HFFc6 (cell line): ENCODE measurements at regions not wholly inside any gene's neighbourhood (a gene's known extent, or its start where the extent isn't known, plus 50 kb on each side); places are given as distances from the start of the nearest gene placed in this dataset.

Experiments used
- DNase-seq: peaks from one replicate; pipeline ENCODE4 v3.0.0-alpha.2; 2018
- H3K27ac Mint-ChIP-seq: 2 replicates; pipeline ENCODE4 v1.8.0; 2020; ENCODE audit warnings: mild to moderate bottlenecking, mixed read lengths
- H3K27me3 Mint-ChIP-seq: 2 replicates; pipeline ENCODE4 v1.8.0; 2021; ENCODE audit warnings: mild to moderate bottlenecking, moderate library complexity, mixed read lengths; ENCODE audit not compliant: insufficient read depth
- H3K36me3 Mint-ChIP-seq: 2 replicates; pipeline ENCODE4 v1.8.0; 2021; ENCODE audit warnings: low read depth, mixed read lengths
- H3K4me1 Mint-ChIP-seq: 2 replicates; pipeline ENCODE4 v1.8.0; 2020; ENCODE audit warnings: low read depth, mixed read lengths
- H3K4me3 Mint-ChIP-seq: 2 replicates; pipeline ENCODE4 v1.8.0; 2020; ENCODE audit warnings: mild to moderate bottlenecking, moderate library complexity, mixed read lengths
- H3K9me3 Mint-ChIP-seq: 2 replicates; pipeline ENCODE4 v1.8.0; 2020; ENCODE audit warnings: mild to moderate bottlenecking, mixed read lengths
- CTCF ChIP-seq: fragments of 200-600 bp; sonication (generic); IDR thresholded peaks from 2 replicates; pipeline ENCODE4 v1.5.0; 2021; ENCODE audit warnings: antibody characterized with exemption, mild to moderate bottlenecking

GRCh38 chr12:62113366-62114011 lies 146.7 kb upstream of the USP15 start:
- Mint-ChIP-seq H3K4me1 (no peaks in the 10 kb centered on the region), H3K27me3 (peaks cover 4% of the 10 kb centered on the region; the same call in 1 of the 2 replicates), H3K36me3 (no peaks in the 10 kb centered on the region), H3K9me3 (peaks cover 20% of the 10 kb centered on the region), H3K27ac (no peak overlapping the region), H3K4me3 (no peak overlapping the region)
- DNase-seq: no peak
- TF ChIP-seq CTCF: no peak

DNA sequence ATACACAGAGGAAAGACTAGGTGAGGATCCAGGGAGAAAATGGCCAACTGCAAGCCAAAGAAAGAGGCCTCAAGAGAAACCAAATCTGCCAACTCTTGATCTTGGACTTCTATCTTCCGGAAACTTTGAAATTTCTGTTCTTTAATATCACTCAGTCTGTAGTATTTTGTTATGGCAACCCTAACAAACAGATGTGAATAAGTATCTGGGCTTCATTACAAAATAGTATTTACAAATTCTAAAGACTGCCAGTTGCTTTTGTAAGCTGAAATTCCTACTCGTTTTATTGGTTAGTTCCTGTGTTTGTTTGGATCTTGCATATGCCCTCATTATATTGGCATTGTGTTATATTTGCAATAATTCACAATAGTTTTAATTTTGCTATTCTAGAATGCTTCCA lies 143.2 kb upstream of the USP15 start:
- H3K27me3 Mint-ChIP-seq: peaks cover 4% of the 10 kb centered on the region; the same call in 1 of the 2 replicates
- no peaks in the 10 kb centered on the region for H3K4me1 Mint-ChIP-seq
- H3K27ac Mint-ChIP-seq: no peak overlapping the region
- H3K36me3 Mint-ChIP-seq: no peaks in the 10 kb centered on the region
- peaks cover 5% of the 10 kb centered on the region for H3K9me3 Mint-ChIP-seq
- DNase-seq: no peak
- TF ChIP-seq CTCF: no peak
- H3K4me3 Mint-ChIP-seq: no peak overlapping the region

DNA sequence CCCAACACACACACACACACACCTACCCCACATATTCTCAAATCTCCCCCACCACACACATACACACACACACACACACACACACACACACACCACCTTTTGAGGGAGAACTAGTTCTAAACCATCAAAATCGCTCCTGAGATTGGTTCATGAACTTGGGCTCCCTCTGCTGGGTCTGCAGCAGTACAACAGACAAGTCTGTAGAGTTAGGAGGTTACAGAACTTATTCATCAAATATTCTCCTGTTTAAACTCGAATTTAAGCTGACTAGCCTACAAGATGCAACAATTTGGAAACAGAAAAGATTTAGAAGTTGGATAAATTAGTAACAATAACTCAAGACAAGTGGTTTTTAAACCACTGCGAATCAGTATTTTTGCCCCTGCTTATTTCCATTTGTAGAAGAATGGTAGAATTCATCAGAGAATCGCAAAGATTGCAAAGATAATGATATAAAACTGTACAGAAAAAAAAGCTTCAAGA lies 136.4 kb upstream of the USP15 start:
- H3K36me3 Mint-ChIP-seq: no peaks in the 10 kb centered on the region
- H3K9me3 Mint-ChIP-seq: no peaks in the 10 kb centered on the region
- peak; percentile 66 for TF ChIP-seq CTCF
- H3K4me3 Mint-ChIP-seq: no peak overlapping the region
- no peak overlapping the region for H3K27ac Mint-ChIP-seq
- H3K27me3 Mint-ChIP-seq: no peaks in the 10 kb centered on the region; the same call in 1 of the 2 replicates
- DNase-seq: peak; percentile 38
- H3K4me1 Mint-ChIP-seq: no peaks in the 10 kb centered on the region

DNA sequence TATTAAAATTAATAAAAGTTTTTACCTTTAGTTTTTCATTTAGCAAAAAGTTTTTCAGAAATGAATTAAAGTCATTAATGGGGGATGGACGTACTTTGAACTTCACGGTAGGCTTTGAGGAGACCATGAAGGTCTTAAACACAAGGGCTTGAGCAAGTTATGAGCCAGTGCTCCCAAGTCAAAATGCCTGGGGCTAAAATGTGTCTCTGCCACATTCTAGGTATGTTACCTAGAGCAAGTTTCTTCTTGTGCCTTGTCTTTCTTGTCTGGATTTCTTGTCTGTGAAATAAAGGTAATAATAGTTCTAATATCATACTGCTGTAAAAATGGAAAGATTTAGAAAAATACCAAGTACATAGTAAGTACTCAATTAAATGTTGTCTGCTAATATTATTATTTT lies 132.7 kb upstream of the USP15 start:
- Mint-ChIP-seq H3K27ac (no peak overlapping the region), H3K36me3 (no peaks in the 10 kb centered on the region), H3K9me3 (no peaks in the 10 kb centered on the region), H3K4me1 (no peaks in the 10 kb centered on the region), H3K27me3 (no peaks in the 10 kb centered on the region; the same call in 1 of the 2 replicates), H3K4me3 (no peak overlapping the region)
- no peak for DNase-seq
- TF ChIP-seq CTCF: no peak

DNA sequence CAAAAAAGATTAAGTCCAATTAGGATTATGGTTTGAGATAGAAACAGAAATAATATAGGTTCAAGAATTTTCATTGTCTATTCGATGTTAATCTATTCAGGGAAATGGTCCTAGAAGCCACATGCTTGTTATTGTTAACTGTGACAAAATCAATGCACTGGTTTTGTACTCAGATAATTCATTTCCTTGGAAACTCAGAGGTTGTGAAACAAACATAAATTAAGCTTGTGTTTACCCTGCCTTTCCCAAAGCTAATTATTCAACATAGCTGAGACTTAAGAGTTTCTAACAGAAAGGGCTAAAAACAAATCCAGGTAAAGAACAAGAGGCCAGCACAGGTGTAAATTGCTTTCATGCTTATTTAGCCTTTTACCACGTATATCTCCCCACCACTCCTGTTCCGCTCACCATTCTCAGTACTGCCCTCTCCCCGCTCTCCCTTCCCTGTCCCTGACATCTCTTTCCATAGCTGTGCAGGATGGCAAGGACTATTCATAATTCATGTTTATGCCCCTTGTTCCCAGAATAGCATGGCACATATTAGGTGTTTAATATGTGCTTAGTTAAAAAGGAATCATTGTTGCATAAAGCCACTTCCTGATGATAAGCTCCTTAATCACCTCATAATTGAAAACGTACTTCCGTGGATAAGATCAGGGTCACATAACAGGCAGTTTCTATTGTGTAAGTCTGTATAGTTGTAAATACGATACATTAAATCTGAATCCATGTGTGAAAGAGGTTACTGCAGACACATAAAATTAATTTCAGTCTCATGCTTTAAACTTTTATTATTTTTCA lies 131.8 kb upstream of the USP15 start:
- no peak for DNase-seq
- Mint-ChIP-seq H3K4me1 (no peaks in the 10 kb centered on the region), H3K27me3 (no peaks in the 10 kb centered on the region; the same call in 1 of the 2 replicates), H3K4me3 (no peak overlapping the region), H3K36me3 (no peaks in the 10 kb centered on the region), H3K9me3 (no peaks in the 10 kb centered on the region), H3K27ac (no peak overlapping the region)
- TF ChIP-seq CTCF: no peak
